NCI-H187 treated with DMSO at 0.1 percent for 48 hours (cell line): ENCODE measurements at regions not wholly inside any gene's neighbourhood (a gene's known extent, or its start where the extent isn't known, plus 50 kb on each side); places are given as distances from the start of the nearest gene placed in this dataset.
"Not testable (repeated sequence)": the region's sequence is repeated elsewhere in the genome, so short reads cannot be mapped to it uniquely, and the experiment has no call there.

ENCODE experiments used
- DNase-seq: peaks from one replicate; lab custom pipeline; 2025; lab: John Stamatoyannopoulos, UW

- not testable (repeated sequence) for DNase-seq
These were observed 684.4 kb upstream of the GOLIM4 start for GRCh38 chr3:168779970-168780645.

GRCh38 chr3:168753724-168754123 is 658.0 kb upstream of the GOLIM4 start:
- DNase-seq, result no peak

GRCh38 chr3:168752339-168752738 is 656.6 kb upstream of the GOLIM4 start:
- DNase-seq, result no peak

- no peak for DNase-seq
These were observed 652.0 kb upstream of the GOLIM4 start for GRCh38 chr3:168747697-168748096.

- DNase-seq, result no peak
These were observed 643.0 kb upstream of the GOLIM4 start for GRCh38 chr3:168738527-168739325.

DNA sequence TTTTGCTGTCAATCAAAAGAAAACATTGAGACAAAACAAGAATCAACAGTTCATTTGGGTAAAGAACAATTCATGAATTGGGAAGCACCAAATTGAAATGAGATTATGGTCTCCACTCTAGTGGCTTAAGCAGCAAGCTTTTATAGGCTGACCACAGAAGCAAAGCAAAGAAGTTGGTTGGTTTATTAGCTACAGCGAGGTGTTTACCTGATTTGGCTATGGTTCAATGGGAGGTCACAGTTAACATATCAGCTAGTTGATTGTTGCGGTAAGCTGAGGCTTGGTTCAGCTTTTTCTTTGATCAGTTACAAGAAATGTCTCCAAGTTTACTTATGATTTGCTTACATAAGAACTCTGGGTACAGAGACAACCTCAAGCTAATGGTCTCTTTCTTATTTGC is 640.5 kb upstream of the GOLIM4 start:
- no peak for DNase-seq

DNA sequence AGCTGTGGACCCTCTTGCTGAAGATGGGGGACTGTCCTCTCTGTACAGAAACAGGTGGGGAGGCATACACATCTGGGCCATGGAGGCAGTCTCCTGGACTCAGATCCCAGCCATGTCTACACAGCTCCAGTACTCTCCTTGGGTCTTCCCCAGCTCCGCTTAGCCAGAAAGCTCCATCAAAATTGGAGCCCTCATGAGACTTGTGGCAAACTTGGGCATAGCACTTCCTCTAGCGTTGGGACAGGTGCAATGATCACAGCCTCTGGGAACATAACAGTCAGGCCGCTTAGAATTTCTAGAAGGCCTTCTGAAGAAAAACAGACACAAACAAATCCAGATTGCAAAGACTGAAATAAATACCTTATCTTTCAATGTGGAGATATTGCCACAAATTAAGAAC is 634.3 kb upstream of the GOLIM4 start:
- DNase-seq, result no peak

DNA sequence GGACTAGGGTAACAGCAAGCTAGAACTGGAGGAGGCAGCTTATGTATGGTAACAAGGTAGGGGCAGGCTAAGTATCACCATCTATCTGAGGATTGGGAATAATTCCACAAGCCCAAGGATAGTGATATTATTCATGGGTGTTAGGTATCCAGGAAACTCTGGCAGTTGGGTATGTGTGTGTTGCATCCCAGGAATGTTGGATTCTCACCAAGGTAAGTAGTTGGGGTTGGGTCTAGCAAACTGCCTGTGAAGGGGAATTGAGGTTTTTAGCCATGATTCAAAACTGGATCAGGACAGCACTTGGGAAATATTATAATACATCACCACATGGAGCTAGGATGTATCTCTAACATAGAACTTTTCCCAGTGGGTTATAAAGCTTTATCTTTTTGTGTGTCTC is 626.4 kb upstream of the GOLIM4 start:
- no peak for DNase-seq

- DNase-seq, result no peak
These were observed 619.0 kb upstream of the GOLIM4 start for GRCh38 chr3:168714609-168715240.

DNA sequence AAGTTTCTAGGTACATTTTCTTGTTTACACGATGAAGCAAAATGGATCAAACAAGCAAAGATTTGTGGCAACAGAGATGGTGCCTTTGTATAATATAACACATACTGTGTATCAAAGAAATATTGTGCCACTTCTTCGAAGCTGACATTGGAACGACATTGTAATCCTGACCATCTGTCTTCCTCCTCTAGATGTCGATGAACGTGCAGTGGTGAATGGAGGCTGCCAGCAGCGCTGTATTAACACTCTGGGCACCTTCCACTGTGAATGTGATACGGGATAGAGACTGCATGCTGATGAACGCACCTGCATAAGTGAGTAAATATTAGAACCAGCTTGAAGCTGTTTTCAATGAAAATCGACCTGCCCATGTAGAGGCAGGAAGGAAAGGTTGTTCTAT is 613.3 kb upstream of the GOLIM4 start:
- no peak for DNase-seq

DNA sequence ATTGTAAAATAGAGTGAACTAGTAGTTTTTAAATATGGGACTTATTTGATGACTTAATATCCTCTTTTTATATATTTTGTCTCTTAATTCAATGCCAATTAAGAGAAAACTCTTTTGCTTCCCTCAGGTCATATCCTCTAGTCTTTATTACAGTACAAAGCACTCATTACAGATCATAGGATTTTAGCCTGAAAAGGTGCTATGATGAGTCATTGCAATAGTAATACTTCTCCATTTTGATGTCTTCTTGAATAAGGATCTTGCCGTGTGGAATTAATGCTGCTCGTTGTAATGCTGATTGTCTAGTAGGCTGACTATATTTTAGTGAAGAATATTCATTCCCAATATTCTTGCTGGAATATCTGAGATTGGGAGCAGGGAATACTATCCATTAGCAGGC is 612.2 kb upstream of the GOLIM4 start:
- no peak for DNase-seq

DNA sequence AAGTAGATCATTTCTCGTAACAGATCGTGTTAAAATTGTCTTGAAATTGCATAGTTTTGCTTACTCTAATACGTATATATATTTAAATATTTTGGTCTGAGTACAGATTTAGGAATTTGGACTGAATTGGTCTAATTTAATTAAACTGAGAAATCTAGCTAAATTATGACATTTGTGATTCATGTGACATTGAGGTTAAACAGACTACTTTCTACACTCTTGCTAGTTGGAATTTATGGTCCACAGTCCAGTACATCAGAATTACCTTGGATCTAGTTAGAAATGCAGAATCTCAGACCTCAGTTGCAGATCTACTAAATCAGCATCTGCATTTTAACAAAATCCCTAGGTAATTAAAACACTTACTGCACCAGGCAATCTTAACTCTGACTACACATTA is 609.7 kb upstream of the GOLIM4 start:
- no peak for DNase-seq

- no peak for DNase-seq
These were observed 600.3 kb upstream of the GOLIM4 start for GRCh38 chr3:168696051-168696450.

DNA sequence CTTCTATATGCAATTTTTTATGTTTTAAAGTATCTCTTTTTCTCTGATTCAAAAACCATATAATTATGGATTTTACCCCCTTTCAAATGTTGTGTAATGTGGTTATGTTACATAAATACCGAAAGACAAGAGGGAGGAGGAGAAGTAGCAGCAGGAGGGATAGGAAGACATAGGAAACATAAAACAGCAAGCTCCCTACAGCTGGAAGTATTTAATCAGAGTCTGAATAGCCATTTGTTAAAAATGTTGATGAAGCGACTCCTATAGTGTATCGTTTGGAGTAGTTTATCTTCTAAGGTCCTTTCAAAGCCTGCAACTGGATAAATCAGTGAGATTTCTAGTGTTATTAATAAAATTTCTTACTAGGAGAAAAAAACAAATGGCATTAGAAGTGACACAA is 598.1 kb upstream of the GOLIM4 start:
- no peak for DNase-seq

- DNase-seq, result no peak
These were observed 592.5 kb upstream of the GOLIM4 start for GRCh38 chr3:168688267-168688666.

GRCh38 chr3:168684519-168684918 is 588.8 kb upstream of the GOLIM4 start:
- DNase-seq, result no peak

DNA sequence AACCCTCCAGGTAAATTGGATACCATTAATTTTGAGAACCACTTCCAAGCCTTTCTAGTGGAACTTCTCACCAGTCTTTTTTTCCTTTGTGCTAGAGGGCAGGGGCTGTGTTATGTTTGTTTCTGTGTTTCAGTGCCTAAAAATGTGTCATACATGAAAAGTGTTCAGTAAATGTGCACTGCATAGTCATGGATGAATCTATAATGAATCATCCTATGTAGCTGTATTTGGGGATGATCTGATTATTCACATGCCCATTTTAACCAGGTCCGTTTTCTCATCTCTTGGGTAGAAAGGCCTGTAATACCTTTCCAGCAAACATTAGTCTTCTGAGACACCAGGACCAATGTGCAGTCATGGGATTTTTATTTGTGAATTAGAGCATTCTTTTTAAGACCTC is 583.0 kb upstream of the GOLIM4 start:
- DNase-seq, result no peak

DNA sequence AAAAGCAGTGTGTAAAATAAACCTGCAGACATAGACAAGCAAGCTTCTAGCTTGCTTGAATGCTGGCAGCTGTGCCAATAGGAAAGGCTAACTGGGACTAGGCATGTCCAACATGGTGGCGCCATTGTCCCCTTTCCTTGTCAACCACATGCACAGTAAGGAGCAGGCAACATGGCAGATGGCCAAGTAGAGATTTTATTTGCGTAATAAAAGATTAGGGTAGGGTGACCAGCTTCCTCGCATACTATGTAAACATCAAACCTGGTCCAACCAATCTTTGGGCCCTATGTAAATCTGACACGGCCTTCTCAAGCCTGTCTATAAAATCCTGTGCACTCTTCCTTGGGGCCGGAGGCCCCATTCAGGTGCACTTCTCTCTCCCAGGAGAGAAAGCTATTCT is 575.4 kb upstream of the GOLIM4 start:
- DNase-seq, result no peak

GRCh38 chr3:168660879-168661657 is 565.3 kb upstream of the GOLIM4 start:
- not testable (repeated sequence) for DNase-seq

- no peak for DNase-seq
These were observed 563.3 kb upstream of the GOLIM4 start for GRCh38 chr3:168659015-168659414.

- DNase-seq, result no peak
These were observed 559.9 kb upstream of the GOLIM4 start for GRCh38 chr3:168655611-168656010.

GRCh38 chr3:168654700-168655099 is 559.0 kb upstream of the GOLIM4 start:
- no peak for DNase-seq
